Heart right ventricle (tissue), 16 donors: ENCODE measurements at regions not wholly inside any gene's neighbourhood (a gene's known extent, or its start where the extent isn't known, plus 50 kb on each side); places are given as distances from the start of the nearest gene placed in this dataset.

Source experiments
- ATAC-seq, 8 donors: fragments of 200-7000 bp; cut with Tn5 transposase; one replicate each; pipeline ENCODE4 v1.9.1; 2020; ENCODE audit warnings: mild to moderate bottlenecking in 8 of 8, moderate library complexity in 8 of 8, moderate number of reproducible peaks in 1 of 8
- DNase-seq, 2 donors: peaks; one replicate each; pipeline ENCODE4 v3.0.0-alpha.2; 2020
- H3K27ac ChIP-seq, 10 donors: fragments of 200-600 bp; sonication (generic) in 2 of 10; one replicate each; pipeline versions ENCODE4 v1.5.0 to v1.8.0; 2020 to 2022; ENCODE audit warnings: mild to moderate bottlenecking in 3 of 10
- H3K27me3 ChIP-seq, 7 donors: fragments of 200-600 bp; one replicate each; pipeline ENCODE4 v1.8.0; 2021 to 2022; ENCODE audit warnings: mild to moderate bottlenecking in 2 of 7
- H3K36me3 ChIP-seq, 9 donors: fragments of 200-600 bp; sonication (generic) in 1 of 9; one replicate each; pipeline versions ENCODE4 v1.5.0 to v1.8.0; 2020 to 2022; ENCODE audit warnings: mild to moderate bottlenecking in 2 of 9
- H3K4me1 ChIP-seq, 9 donors: fragments of 200-600 bp; sonication (generic) in 1 of 9; one replicate each; pipeline versions ENCODE4 v1.5.0 to v1.8.0; 2020 to 2022; ENCODE audit warnings: mild to moderate bottlenecking in 4 of 9
- H3K4me3 ChIP-seq, 10 donors: fragments of 200-600 bp; sonication (generic) in 2 of 10; one replicate each; pipeline versions ENCODE4 v1.5.0 to v1.8.0; 2020 to 2022; ENCODE audit warnings: mild to moderate bottlenecking in 7 of 10, moderate library complexity in 2 of 10
- H3K9me3 ChIP-seq, 11 donors: fragments of 200-600 bp in 10 of 11; sonication (generic) in 2 of 11; one replicate each; pipeline versions ENCODE4 v1.5.0 to v1.8.0; 2013 to 2022; ENCODE audit warnings: mild to moderate bottlenecking in 2 of 11, control low read depth in 1 of 11, moderate library complexity in 1 of 11
- WGBS, 2 donors: extraction: QIAGEN DNeasy Blood & Tissue Kit; methylation state at CpG; one replicate each; pipeline ENCODE4 v1.1.7; 2013; ENCODE audit warnings: inconsistent platforms in 1 of 2; 5-methylcytosine and 5-hydroxymethylcytosine counted together
- intact Hi-C, 10 donors: fragments of 100-400 bp; cut with DNase I; formaldehyde crosslinking; loops; one replicate each; pipeline versions ENCODE4 v1.11.1 to v1.14.2; 2022
- TF ChIP-seq, protein P1 (sequence below), 9 donors: fragments of 200-600 bp; sonication (generic) in 2 of 9; IDR thresholded peaks; one replicate each; pipeline versions ENCODE4 v1.5.0 to v1.8.0; 2021 to 2022; ENCODE audit warnings: antibody characterized with exemption in 9 of 9, mild to moderate bottlenecking in 5 of 9, moderate library complexity in 1 of 9
- donor health status: Arrhythmogenic right ventricular cardiomyopathy.
- donor health status: ischemic (EF 13 %, LVEDD 7.1; RV severe dilation, severe dysfunction).
- donor health status: healthy with polysubstance abuse.
- donor health status: DM: no; HTN: yes; CAD: no.
- donor health status: DM: no; HTN: no; CAD: no.
- donor health status: ischemic (EF 25% LVEDD 6.9; RV normal size, moderate dysfunction).
- donor health status: ischemic (EF 25% LVEDD 5.7; RV mildly dilated, moderate dysfunction).
- donor health status: healthy.
- donor health status: DM: yes; HTN: yes; CAD: no.
- donor health status: Ischemic cardiomyopathy.
- donor health status: ischemic (EF 35%, LVEDD 5.7; RV mildly dilated, moderate dysfunction).
- donor health status: nonischemic (EF 11% LVEDD 7.7; RV severe dilation, severe dysfunction).
- donor health status: DM: yes; HTN: yes; CAD: no.
- donor health status: PGD.
- donor health status: ischemic (EF 29% LVEDD 5.4; RV normal size, mild dysfunction).
- donor health status: nonischemic (EF 23%, LVEDD 6.1; RV moderate dilation, normal function).

DNA sequence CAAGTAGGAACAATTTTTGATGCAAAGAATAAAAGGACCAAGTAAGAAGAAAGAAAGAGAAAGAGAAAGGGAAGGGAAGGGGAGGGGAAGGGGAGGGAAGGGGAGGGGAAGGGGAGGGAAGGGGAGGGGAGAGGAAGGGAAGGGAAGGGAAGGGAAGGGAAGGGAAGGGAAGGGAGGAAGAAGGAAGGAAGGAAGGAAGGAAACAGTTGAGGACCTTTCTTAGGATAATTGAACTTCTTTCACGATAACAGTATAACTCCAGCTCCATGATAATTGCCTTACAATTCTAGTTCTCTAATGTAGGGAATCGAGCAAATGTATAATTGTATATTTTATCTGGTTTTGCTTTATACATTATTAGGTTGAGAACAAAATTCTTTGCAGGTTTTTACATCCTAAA, 556.2 kb upstream of the PCDH10 start:
- H3K27ac ChIP-seq = no peak overlapping the region
- WGBS, 2 donors = 67 to 77% methylated on average over 2 of the region's 2 CpGs
- no peak for ATAC-seq
- H3K9me3 ChIP-seq = no peaks in the 10 kb centered on the region
- H3K4me3 ChIP-seq = no peak overlapping the region
- no peak for DNase-seq
- TF ChIP-seq, protein P1, sequence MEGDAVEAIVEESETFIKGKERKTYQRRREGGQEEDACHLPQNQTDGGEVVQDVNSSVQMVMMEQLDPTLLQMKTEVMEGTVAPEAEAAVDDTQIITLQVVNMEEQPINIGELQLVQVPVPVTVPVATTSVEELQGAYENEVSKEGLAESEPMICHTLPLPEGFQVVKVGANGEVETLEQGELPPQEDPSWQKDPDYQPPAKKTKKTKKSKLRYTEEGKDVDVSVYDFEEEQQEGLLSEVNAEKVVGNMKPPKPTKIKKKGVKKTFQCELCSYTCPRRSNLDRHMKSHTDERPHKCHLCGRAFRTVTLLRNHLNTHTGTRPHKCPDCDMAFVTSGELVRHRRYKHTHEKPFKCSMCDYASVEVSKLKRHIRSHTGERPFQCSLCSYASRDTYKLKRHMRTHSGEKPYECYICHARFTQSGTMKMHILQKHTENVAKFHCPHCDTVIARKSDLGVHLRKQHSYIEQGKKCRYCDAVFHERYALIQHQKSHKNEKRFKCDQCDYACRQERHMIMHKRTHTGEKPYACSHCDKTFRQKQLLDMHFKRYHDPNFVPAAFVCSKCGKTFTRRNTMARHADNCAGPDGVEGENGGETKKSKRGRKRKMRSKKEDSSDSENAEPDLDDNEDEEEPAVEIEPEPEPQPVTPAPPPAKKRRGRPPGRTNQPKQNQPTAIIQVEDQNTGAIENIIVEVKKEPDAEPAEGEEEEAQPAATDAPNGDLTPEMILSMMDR (IDR thresholded peaks at IDR 0.05) = no peak
- no peaks in the 10 kb centered on the region for H3K27me3 ChIP-seq
- no peaks in the 10 kb centered on the region for H3K4me1 ChIP-seq
- intact Hi-C loops = no loop called here
- no peaks in the 10 kb centered on the region for H3K36me3 ChIP-seq

GRCh38 chr4:132593717-132594400, 555.2 kb upstream of the PCDH10 start:
- Histone ChIP-seq H3K4me1 (no peaks in the 10 kb centered on the region), H3K9me3 (no peaks in the 10 kb centered on the region), H3K27me3 (no peaks in the 10 kb centered on the region), H3K27ac (no peak overlapping the region), H3K36me3 (no peaks in the 10 kb centered on the region), H3K4me3 (no peak overlapping the region)
- DNase-seq (no peak), ATAC-seq (no peak)
- WGBS, 2 donors = 62 to 63% methylated on average over 4 of the region's 4 CpGs
- TF ChIP-seq, protein P1 (IDR thresholded peaks at IDR 0.05) = no peak
- intact Hi-C loops = no loop called here

DNA sequence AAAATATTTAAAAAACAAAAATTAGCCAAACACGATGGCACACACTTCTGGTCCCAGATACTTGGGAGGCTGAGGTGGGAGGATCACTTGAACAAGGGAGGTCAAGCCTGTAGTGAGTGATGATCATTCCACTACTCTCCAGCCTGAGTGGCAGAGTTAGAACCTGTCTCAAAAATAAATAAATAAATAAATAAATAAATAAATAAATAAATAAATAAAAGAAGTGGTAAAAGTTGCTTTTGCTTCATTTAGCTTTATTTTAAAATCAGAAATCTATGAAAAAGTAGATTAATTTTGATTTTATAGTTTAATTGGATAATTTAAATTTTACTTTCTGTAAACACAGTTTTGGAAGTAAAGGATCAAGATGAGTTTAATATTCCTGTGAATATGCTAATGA, 552.9 kb upstream of the PCDH10 start:
- no peak overlapping the region for H3K27ac ChIP-seq
- H3K4me3 ChIP-seq = no peak overlapping the region
- ATAC-seq (no peak), DNase-seq (no peak)
- no peaks in the 10 kb centered on the region for H3K4me1 ChIP-seq
- no peaks in the 10 kb centered on the region for H3K27me3 ChIP-seq
- H3K36me3 ChIP-seq = no peaks in the 10 kb centered on the region
- TF ChIP-seq, protein P1 (IDR thresholded peaks at IDR 0.05) = no peak
- WGBS, 2 donors = 85 to 88% methylated on average over 1 of the region's 1 CpG
- H3K9me3 ChIP-seq = no peaks in the 10 kb centered on the region
- intact Hi-C loops = no loop called here

DNA sequence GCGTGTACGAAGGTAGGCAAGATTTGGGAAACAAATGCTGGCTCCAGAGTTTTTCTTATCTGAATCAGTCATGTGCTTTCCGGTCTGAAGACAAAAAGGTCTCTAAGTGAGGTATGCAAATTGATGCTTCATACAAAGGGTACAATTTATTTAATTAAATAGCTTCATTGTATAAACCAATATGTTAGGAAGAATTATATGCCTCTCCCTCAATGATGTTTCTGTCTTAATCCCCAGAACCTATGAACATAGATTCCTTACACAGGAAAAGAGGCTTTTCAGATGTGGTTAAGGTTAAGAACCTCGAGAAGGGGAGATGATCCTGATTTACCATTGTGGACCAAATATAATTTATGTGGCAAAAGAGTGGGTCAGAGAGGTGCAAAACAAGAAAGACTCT, 543.5 kb upstream of the PCDH10 start:
- H3K4me1 ChIP-seq = no peaks in the 10 kb centered on the region
- WGBS, 2 donors = 58 to 67% methylated on average over 4 of the region's 4 CpGs

More for the DNA sequence above, 543.5 kb upstream of the PCDH10 start:
- H3K27ac ChIP-seq = no peak overlapping the region
- no peaks in the 10 kb centered on the region for H3K36me3 ChIP-seq
- H3K9me3 ChIP-seq = peaks cover 0 to 13% (median 0%) of the 10 kb centered on the region in 11 donors
- intact Hi-C loops = no loop called here
- no peak for DNase-seq
- no peak overlapping the region for H3K4me3 ChIP-seq
- no peaks in the 10 kb centered on the region for H3K27me3 ChIP-seq
- ATAC-seq = no peak
- TF ChIP-seq, protein P1 (IDR thresholded peaks at IDR 0.05) = no peak
